ENCODE measurements at regions not wholly inside any gene's neighbourhood (a gene's known extent, or its start where the extent isn't known, plus 50 kb on each side); places are given as distances from the start of the nearest gene placed in this dataset.
"Not testable (repeated sequence)": the region's sequence is repeated elsewhere in the genome, so short reads cannot be mapped to it uniquely, and the experiment has no call there.

- no peak for DNase-seq (ENCODE audit: low read depth)
These were observed 722.6 kb downstream of the LRRIQ3 start for GRCh38 chr1:73475316-73475870.

- no peak for DNase-seq (ENCODE audit: low read depth)
These were observed 725.2 kb downstream of the LRRIQ3 start for GRCh38 chr1:73472810-73473209.

GRCh38 chr1:73467731-73468130, 730.2 kb downstream of the LRRIQ3 start:
- DNase-seq (ENCODE audit: low read depth), result no peak

- DNase-seq (ENCODE audit: low read depth), result no peak
These were observed 734.1 kb downstream of the LRRIQ3 start for GRCh38 chr1:73463873-73464272.

GRCh38 chr1:73452522-73452921, 745.5 kb downstream of the LRRIQ3 start:
- DNase-seq (ENCODE audit: low read depth), result peak; percentile 4

GRCh38 chr1:73450668-73451067, 747.3 kb downstream of the LRRIQ3 start:
- not testable (repeated sequence) for DNase-seq (ENCODE audit: low read depth)

GRCh38 chr1:73411479-73411878, 786.5 kb downstream of the LRRIQ3 start:
- DNase-seq (ENCODE audit: low read depth), result no peak

GRCh38 chr1:73401666-73402065, 796.3 kb downstream of the LRRIQ3 start:
- DNase-seq (ENCODE audit: low read depth), result no peak

GRCh38 chr1:73382966-73383365, 815.0 kb downstream of the LRRIQ3 start:
- DNase-seq (ENCODE audit: low read depth), result no peak

GRCh38 chr1:73366734-73367413, 831.1 kb downstream of the LRRIQ3 start:
- DNase-seq (ENCODE audit: low read depth), result no peak

GRCh38 chr1:73359001-73359400, 839.0 kb downstream of the LRRIQ3 start:
- peak; percentile 2 for DNase-seq (ENCODE audit: low read depth)

GRCh38 chr1:73356485-73356884, 841.5 kb downstream of the LRRIQ3 start:
- no peak for DNase-seq (ENCODE audit: low read depth)

GRCh38 chr1:73343947-73344346, 854.0 kb downstream of the LRRIQ3 start:
- no peak for DNase-seq (ENCODE audit: low read depth)

GRCh38 chr1:73333847-73334503, 864.0 kb downstream of the LRRIQ3 start:
- DNase-seq (ENCODE audit: low read depth), result no peak

GRCh38 chr1:73331726-73332125, 866.2 kb downstream of the LRRIQ3 start:
- DNase-seq (ENCODE audit: low read depth), result no peak

GRCh38 chr1:73327998-73328397, 870.0 kb downstream of the LRRIQ3 start:
- no peak for DNase-seq (ENCODE audit: low read depth)

- DNase-seq (ENCODE audit: low read depth), result no peak
These were observed 870.7 kb downstream of the LRRIQ3 start for GRCh38 chr1:73327180-73327793.

GRCh38 chr1:73326663-73327062, 871.3 kb downstream of the LRRIQ3 start:
- DNase-seq (ENCODE audit: low read depth), result no peak

- DNase-seq (ENCODE audit: low read depth), result no peak
These were observed 887.1 kb downstream of the LRRIQ3 start for GRCh38 chr1:73310797-73311381.

GRCh38 chr1:73306899-73307555, 890.9 kb downstream of the LRRIQ3 start:
- DNase-seq (ENCODE audit: low read depth), result no peak

GRCh38 chr1:73273886-73274285, 924.1 kb downstream of the LRRIQ3 start:
- no peak for DNase-seq (ENCODE audit: low read depth)

GRCh38 chr1:73245196-73245595, 952.8 kb downstream of the LRRIQ3 start:
- DNase-seq (ENCODE audit: low read depth), result not testable (repeated sequence)
